ENCODE measurements at regions not wholly inside any gene's neighbourhood (a gene's known extent, or its start where the extent isn't known, plus 50 kb on each side); places are given as distances from the start of the nearest gene placed in this dataset.

GRCh38 chr7:84821671-84822534, 365.0 kb downstream of the SEMA3D start:
- no peaks in the 10 kb centered on the region for H3K9me3 ChIP-seq (ENCODE audit: insufficient read depth, low read length)
- no peak overlapping the region for H2AFZ ChIP-seq (ENCODE audit: low read depth, low read length)
- no peaks in the 10 kb centered on the region for H4K20me1 ChIP-seq (ENCODE audit: insufficient read depth, low read length)
- no peak overlapping the region for H3K4me2 ChIP-seq (ENCODE audit: low read length)
- no peak overlapping the region for H3K27ac ChIP-seq (ENCODE audit: low read length)
- no peaks in the 10 kb centered on the region for H3K36me3 ChIP-seq (replicated peaks; ENCODE audit: low read depth, low read length)
- no peak for TF ChIP-seq EZH2phosphoT487 (IDR thresholded peaks at IDR 0.05; ENCODE audit: low read depth)
- TF ChIP-seq, protein P1, sequence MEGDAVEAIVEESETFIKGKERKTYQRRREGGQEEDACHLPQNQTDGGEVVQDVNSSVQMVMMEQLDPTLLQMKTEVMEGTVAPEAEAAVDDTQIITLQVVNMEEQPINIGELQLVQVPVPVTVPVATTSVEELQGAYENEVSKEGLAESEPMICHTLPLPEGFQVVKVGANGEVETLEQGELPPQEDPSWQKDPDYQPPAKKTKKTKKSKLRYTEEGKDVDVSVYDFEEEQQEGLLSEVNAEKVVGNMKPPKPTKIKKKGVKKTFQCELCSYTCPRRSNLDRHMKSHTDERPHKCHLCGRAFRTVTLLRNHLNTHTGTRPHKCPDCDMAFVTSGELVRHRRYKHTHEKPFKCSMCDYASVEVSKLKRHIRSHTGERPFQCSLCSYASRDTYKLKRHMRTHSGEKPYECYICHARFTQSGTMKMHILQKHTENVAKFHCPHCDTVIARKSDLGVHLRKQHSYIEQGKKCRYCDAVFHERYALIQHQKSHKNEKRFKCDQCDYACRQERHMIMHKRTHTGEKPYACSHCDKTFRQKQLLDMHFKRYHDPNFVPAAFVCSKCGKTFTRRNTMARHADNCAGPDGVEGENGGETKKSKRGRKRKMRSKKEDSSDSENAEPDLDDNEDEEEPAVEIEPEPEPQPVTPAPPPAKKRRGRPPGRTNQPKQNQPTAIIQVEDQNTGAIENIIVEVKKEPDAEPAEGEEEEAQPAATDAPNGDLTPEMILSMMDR (IDR thresholded peaks at IDR 0.05; ENCODE audit: low read depth, low read length): no peak
- H3K4me1 ChIP-seq (ENCODE audit: low read length): no peaks in the 10 kb centered on the region
- H3K27me3 ChIP-seq (ENCODE audit: low read depth, low read length): no peaks in the 10 kb centered on the region
- no peak overlapping the region for H3K4me3 ChIP-seq (ENCODE audit: low read length)
- no peaks in the 10 kb centered on the region for H3K79me2 ChIP-seq (ENCODE audit: low read length)
- H3K9ac ChIP-seq (ENCODE audit: low read length): no peak overlapping the region

GRCh38 chr7:84820481-84820880, 366.4 kb downstream of the SEMA3D start:
- no peak overlapping the region for H2AFZ ChIP-seq (ENCODE audit: low read depth, low read length)
- H3K27ac ChIP-seq (ENCODE audit: low read length): no peak overlapping the region
- H3K4me2 ChIP-seq (ENCODE audit: low read length): no peak overlapping the region
- no peak for TF ChIP-seq EZH2phosphoT487 (IDR thresholded peaks at IDR 0.05; ENCODE audit: low read depth)
- TF ChIP-seq, protein P1 (IDR thresholded peaks at IDR 0.05; ENCODE audit: low read depth, low read length): no peak
- no peaks in the 10 kb centered on the region for H4K20me1 ChIP-seq (ENCODE audit: insufficient read depth, low read length)
- no peaks in the 10 kb centered on the region for H3K36me3 ChIP-seq (replicated peaks; ENCODE audit: low read depth, low read length)
- no peak overlapping the region for H3K4me3 ChIP-seq (ENCODE audit: low read length)
- H3K4me1 ChIP-seq (ENCODE audit: low read length): no peaks in the 10 kb centered on the region
- no peaks in the 10 kb centered on the region for H3K27me3 ChIP-seq (ENCODE audit: low read depth, low read length)
- no peaks in the 10 kb centered on the region for H3K79me2 ChIP-seq (ENCODE audit: low read length)
- H3K9ac ChIP-seq (ENCODE audit: low read length): no peak overlapping the region
- no peaks in the 10 kb centered on the region for H3K9me3 ChIP-seq (ENCODE audit: insufficient read depth, low read length)

- Histone ChIP-seq H4K20me1 (ENCODE audit: insufficient read depth, low read length) (no peaks in the 10 kb centered on the region), H3K36me3 (replicated peaks; ENCODE audit: low read depth, low read length) (no peaks in the 10 kb centered on the region), H3K4me3 (ENCODE audit: low read length) (no peak overlapping the region), H3K27ac (ENCODE audit: low read length) (no peak overlapping the region), H3K27me3 (ENCODE audit: low read depth, low read length) (no peaks in the 10 kb centered on the region), H2AFZ (ENCODE audit: low read depth, low read length) (no peak overlapping the region), H3K79me2 (ENCODE audit: low read length) (no peaks in the 10 kb centered on the region), H3K9me3 (ENCODE audit: insufficient read depth, low read length) (no peaks in the 10 kb centered on the region), H3K4me2 (ENCODE audit: low read length) (no peak overlapping the region), H3K9ac (ENCODE audit: low read length) (no peak overlapping the region), H3K4me1 (ENCODE audit: low read length) (no peaks in the 10 kb centered on the region)
- no peak for TF ChIP-seq EZH2phosphoT487 (IDR thresholded peaks at IDR 0.05; ENCODE audit: low read depth)
- TF ChIP-seq, protein P1 (IDR thresholded peaks at IDR 0.05; ENCODE audit: low read depth, low read length): no peak
Observed at GRCh38 chr7:84817016-84817415, 369.8 kb downstream of the SEMA3D start.

DNA sequence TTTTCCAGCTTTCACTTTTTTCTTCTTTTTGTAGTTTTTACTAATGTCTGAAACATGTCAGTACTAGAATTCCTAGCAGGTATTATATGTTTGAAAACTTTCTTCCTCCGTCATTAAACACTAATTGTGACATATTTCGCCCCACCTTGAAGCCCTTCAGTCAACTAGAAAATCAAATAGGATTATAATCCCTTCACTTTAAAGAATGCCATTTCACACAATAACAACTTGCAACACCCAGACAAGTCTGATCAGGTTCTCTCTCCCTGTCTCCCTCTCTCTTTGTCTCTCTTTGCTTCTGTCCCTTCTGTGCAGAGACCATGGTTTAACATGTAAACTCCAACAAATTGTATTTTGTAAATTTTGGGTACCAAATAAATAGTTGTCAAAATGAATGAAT, 373.5 kb downstream of the SEMA3D start:
- H4K20me1 ChIP-seq (ENCODE audit: insufficient read depth, low read length): no peaks in the 10 kb centered on the region
- no peaks in the 10 kb centered on the region for H3K9me3 ChIP-seq (ENCODE audit: insufficient read depth, low read length)
- no peaks in the 10 kb centered on the region for H3K79me2 ChIP-seq (ENCODE audit: low read length)
- H3K27ac ChIP-seq (ENCODE audit: low read length): no peak overlapping the region
- no peaks in the 10 kb centered on the region for H3K36me3 ChIP-seq (replicated peaks; ENCODE audit: low read depth, low read length)
- H3K4me2 ChIP-seq (ENCODE audit: low read length): no peak overlapping the region
- no peaks in the 10 kb centered on the region for H3K4me1 ChIP-seq (ENCODE audit: low read length)
- TF ChIP-seq, protein P1 (IDR thresholded peaks at IDR 0.05; ENCODE audit: low read depth, low read length): no peak
- no peak for TF ChIP-seq EZH2phosphoT487 (IDR thresholded peaks at IDR 0.05; ENCODE audit: low read depth)
- no peaks in the 10 kb centered on the region for H3K27me3 ChIP-seq (ENCODE audit: low read depth, low read length)
- H3K4me3 ChIP-seq (ENCODE audit: low read length): no peak overlapping the region
- H2AFZ ChIP-seq (ENCODE audit: low read depth, low read length): no peak overlapping the region
- H3K9ac ChIP-seq (ENCODE audit: low read length): no peak overlapping the region

All from OCI-LY3 (cell line).